A549 (cell line): ENCODE measurements at regions not wholly inside any gene's neighbourhood (a gene's known extent, or its start where the extent isn't known, plus 50 kb on each side); places are given as distances from the start of the nearest gene placed in this dataset.

ENCODE experiments used
- ATAC-seq, 2 experiments: fragments of 200-7000 bp in 1 of 2; fragments of >200 bp in 1 of 2; cut with Nextera tagmentation in 1 of 2; cut with Tn5 transposase in 1 of 2; 3 replicates each; pipeline versions ENCODE4 v1.8.0 to v1.9.1; 2018 to 2020; ENCODE audit warnings: mild to moderate bottlenecking in 1 of 2, moderate library complexity in 1 of 2
- CTCF ChIA-PET: fragments of 300-600 bp; sonication (Branson Sonifier 250); formaldehyde crosslinking; extraction: SDS; loops from one replicate; lab custom pipeline; 2021; ENCODE audit warnings: antibody characterized with exemption, inconsistent platforms; lab: Yijun Ruan, JAX
- POLR2A ChIA-PET: fragments of 350-600 bp; formaldehyde crosslinking; extraction: SDS; loops from one replicate; lab custom pipeline; 2021; ENCODE audit warnings: antibody characterized with exemption, inconsistent platforms; lab: Yijun Ruan, JAX
- DNase-seq, 2 experiments: peaks; one replicate each; pipeline versions ENCODE4 v3.0.0 to v3.0.0-alpha.2; 2011 to 2016; ENCODE audit warnings: low read depth in 1 of 2, low spot score in 1 of 2
- FAIRE-seq: peaks from 2 replicates; lab custom pipeline; 2011; peaks lifted over from hg19 to GRCh38; lab: Jason Lieb, UNC
- H3K27ac ChIP-seq, 2 experiments: fragments of >200 bp; sonication (Bioruptor Twin); formaldehyde crosslinking; 3 replicates each; pipeline ENCODE4 v1.5.1; 2016 to 2017
- H3K4me1 ChIP-seq: fragments of >200 bp; sonication (Bioruptor Twin); formaldehyde crosslinking; 3 replicates; pipeline ENCODE4 v1.6.1; 2016
- H3K4me2 ChIP-seq: fragments of >200 bp; sonication (Bioruptor Twin); formaldehyde crosslinking; 3 replicates; pipeline ENCODE4 v1.6.1; 2016
- H3K4me3 ChIP-seq: fragments of >200 bp; sonication (Bioruptor Twin); formaldehyde crosslinking; 3 replicates; pipeline ENCODE4 v1.5.1; 2016
- H3K9me3 ChIP-seq: fragments of >200 bp; sonication (Bioruptor Twin); formaldehyde crosslinking; 3 replicates; pipeline ENCODE4 v1.6.1; 2016
- ATOH8 ChIP-seq: fragments of 250-450 bp; sonication (Bioruptor Pico); IDR thresholded peaks from 2 replicates; pipeline ENCODE4 v1.5.0; 2020; ENCODE audit warnings: low read depth, mild to moderate bottlenecking, moderate library complexity
- BCL3 ChIP-seq: fragments of >200 bp; sonication (Bioruptor Twin); formaldehyde crosslinking; IDR thresholded peaks from 3 replicates; pipeline ENCODE4 v1.6.1; 2016
- CBX2 ChIP-seq: fragments of 200-600 bp; sonication (generic); IDR thresholded peaks from 2 replicates; pipeline ENCODE4 v1.6.1; 2016; ENCODE audit warnings: low read depth, mild to moderate bottlenecking, borderline replicate concordance
- CHD2 ChIP-seq: fragments of 150-350 bp; IDR thresholded peaks from 2 replicates; pipeline ENCODE4 v1.6.1; 2014; ENCODE audit warnings: low read length; ENCODE audit not compliant: partially characterized antibody
- E2F6 ChIP-seq: IDR thresholded peaks from 2 replicates; pipeline ENCODE4 v1.6.1; 2012; ENCODE audit warnings: low read depth, borderline replicate concordance
- ELK1 ChIP-seq: fragments of 150-350 bp; IDR thresholded peaks from 2 replicates; pipeline ENCODE4 v1.6.1; 2014; ENCODE audit warnings: low read depth, mild to moderate bottlenecking, low read length
- EP300 ChIP-seq, 2 experiments: fragments of >200 bp; sonication (Bioruptor Twin); formaldehyde crosslinking; IDR thresholded peaks; 2 replicates in 1 of 2; 3 replicates in 1 of 2; pipeline ENCODE4 v1.6.1; 2016 to 2017
- GATA3 ChIP-seq: IDR thresholded peaks from 2 replicates; pipeline ENCODE4 v1.6.1; 2012; ENCODE audit warnings: borderline replicate concordance
- HOXA7 ChIP-seq: fragments of 250-450 bp; sonication (Bioruptor Pico); IDR thresholded peaks from 2 replicates; pipeline ENCODE4 v1.5.0; 2020; ENCODE audit warnings: mild to moderate bottlenecking, moderate library complexity
- HOXB13 ChIP-seq: fragments of 250-450 bp; sonication (Bioruptor Pico); IDR thresholded peaks from 2 replicates; pipeline ENCODE4 v1.5.0; 2020; ENCODE audit warnings: low read depth, mild to moderate bottlenecking, moderate library complexity
- HOXB5 ChIP-seq: fragments of 250-450 bp; sonication (Bioruptor Pico); IDR thresholded peaks from 2 replicates; pipeline ENCODE4 v1.5.0; 2020; ENCODE audit warnings: mild to moderate bottlenecking, moderate library complexity
- MAFK ChIP-seq: fragments of 450-650 bp; IDR thresholded peaks from 2 replicates; pipeline ENCODE4 v1.6.1; 2014; ENCODE audit not compliant: partially characterized antibody
- MAX ChIP-seq: IDR thresholded peaks from 2 replicates; pipeline ENCODE4 v1.6.1; 2012
- MAZ ChIP-seq: fragments of 150-350 bp; IDR thresholded peaks from 2 replicates; pipeline ENCODE4 v1.6.1; 2014; ENCODE audit warnings: antibody characterized with exemption, low read depth, low read length, borderline replicate concordance
- NFE2L2 ChIP-seq: fragments of 150-350 bp; conservative IDR thresholded peaks from 2 replicates; pipeline ENCODE4 v1.6.1; 2014; ENCODE audit warnings: low read length
- NPAS2 ChIP-seq: fragments of 250-450 bp; sonication (Bioruptor Pico); IDR thresholded peaks from 2 replicates; pipeline ENCODE4 v1.8.0; 2022; ENCODE audit warnings: mild to moderate bottlenecking, moderate library complexity, borderline replicate concordance
- PBX3 ChIP-seq: IDR thresholded peaks from 2 replicates; pipeline ENCODE4 v1.6.1; 2012
- PHF8 ChIP-seq: fragments of 200-600 bp; sonication (generic); IDR thresholded peaks from 2 replicates; pipeline ENCODE4 v1.6.1; 2016; ENCODE audit warnings: low read depth, mild to moderate bottlenecking, antibody characterized with exemption, moderate library complexity, borderline replicate concordance
- REST ChIP-seq: fragments of 200-600 bp; sonication (generic); IDR thresholded peaks from 2 replicates; pipeline ENCODE4 v1.6.1; 2016; ENCODE audit warnings: antibody characterized with exemption, mild to moderate bottlenecking, moderate library complexity
- SMC3 ChIP-seq: fragments of >200 bp; sonication (Bioruptor Twin); formaldehyde crosslinking; IDR thresholded peaks from 3 replicates; pipeline ENCODE4 v1.6.1; 2018; ENCODE audit warnings: inconsistent platforms
- TFCP2L1 ChIP-seq: fragments of 250-450 bp; sonication (Bioruptor Pico); IDR thresholded peaks from 2 replicates; pipeline ENCODE4 v1.5.0; 2021; ENCODE audit warnings: mild to moderate bottlenecking
- TP53 ChIP-seq: fragments of 250-450 bp; sonication (Bioruptor Pico); IDR thresholded peaks from 2 replicates; pipeline ENCODE4 v1.5.0; 2021; ENCODE audit warnings: mild to moderate bottlenecking, moderate library complexity
- ZNF302 ChIP-seq: fragments of 250-450 bp; sonication (Bioruptor Pico); IDR thresholded peaks from 2 replicates; pipeline ENCODE4 v1.9.0; 2021; ENCODE audit warnings: inconsistent platforms, mild to moderate bottlenecking, moderate library complexity
- WGBS: methylation state at CpG from one replicate; pipeline ENCODE4 v1.1.6; 2017; ENCODE audit errors: missing lambda C conversion rate; 5-methylcytosine and 5-hydroxymethylcytosine counted together

GRCh38 chr9:26477963-26478362 is 414.6 kb downstream of the CAAP1 start:
- no peak overlapping the region for H3K4me2 ChIP-seq
- CTCF ChIA-PET = no interaction called here
- POLR2A ChIA-PET = no interaction called here
- FAIRE-seq (no peak), ATAC-seq (no peak), DNase-seq (no peak)
- no peaks in the 10 kb centered on the region for H3K4me1 ChIP-seq
- H3K4me3 ChIP-seq = no peak overlapping the region
- H3K9me3 ChIP-seq = no peaks in the 10 kb centered on the region
- TF ChIP-seq MAX (no peak), CBX2 (no peak), TFCP2L1 (CRISPR knock-in tag) (no peak), SMC3 (no peak), ZNF302 (CRISPR knock-in tag) (no peak), E2F6 (no peak), EP300 (IDR thresholded peaks at IDR 0.05) (no peak), REST (no peak), HOXA7 (CRISPR knock-in tag) (no peak), TP53 (CRISPR knock-in tag) (no peak), BCL3 (no peak), NFE2L2 (no peak), MAFK (no peak), PBX3 (no peak), PHF8 (no peak)
- H3K27ac ChIP-seq = no peak overlapping the region

GRCh38 chr9:26471261-26471660 is 421.3 kb downstream of the CAAP1 start:
- ChIA-PET CTCF (no interaction called here), POLR2A (no interaction called here)
- Histone ChIP-seq H3K27ac (no peak overlapping the region), H3K4me1 (no peaks in the 10 kb centered on the region), H3K9me3 (no peaks in the 10 kb centered on the region), H3K4me3 (no peak overlapping the region), H3K4me2 (no peak overlapping the region)
- 3% methylated on average over 2 of the region's 2 CpGs for WGBS
- ATAC-seq (no peak), DNase-seq (no peak), FAIRE-seq (no peak)
- TF ChIP-seq CHD2 (no peak), ATOH8 (CRISPR knock-in tag) (no peak), ELK1 (no peak), MAZ (no peak), HOXB13 (CRISPR knock-in tag) (no peak), BCL3 (no peak), TFCP2L1 (CRISPR knock-in tag) (no peak), HOXB5 (CRISPR knock-in tag) (no peak), NPAS2 (CRISPR knock-in tag) (no peak), GATA3 (no peak), MAX (no peak)
